HG03378 (cell line): ENCODE measurements at regions not wholly inside any gene's neighbourhood (a gene's known extent, or its start where the extent isn't known, plus 50 kb on each side); places are given as distances from the start of the nearest gene placed in this dataset.

Experiments
- ATAC-seq: cut with Tn5 transposase; IDR thresholded peaks from one replicate; pipeline ENCODE4 v1.9.1; 2021; ENCODE audit warnings: mild to moderate bottlenecking, moderate library complexity; ENCODE audit not compliant: unreplicated experiment

DNA sequence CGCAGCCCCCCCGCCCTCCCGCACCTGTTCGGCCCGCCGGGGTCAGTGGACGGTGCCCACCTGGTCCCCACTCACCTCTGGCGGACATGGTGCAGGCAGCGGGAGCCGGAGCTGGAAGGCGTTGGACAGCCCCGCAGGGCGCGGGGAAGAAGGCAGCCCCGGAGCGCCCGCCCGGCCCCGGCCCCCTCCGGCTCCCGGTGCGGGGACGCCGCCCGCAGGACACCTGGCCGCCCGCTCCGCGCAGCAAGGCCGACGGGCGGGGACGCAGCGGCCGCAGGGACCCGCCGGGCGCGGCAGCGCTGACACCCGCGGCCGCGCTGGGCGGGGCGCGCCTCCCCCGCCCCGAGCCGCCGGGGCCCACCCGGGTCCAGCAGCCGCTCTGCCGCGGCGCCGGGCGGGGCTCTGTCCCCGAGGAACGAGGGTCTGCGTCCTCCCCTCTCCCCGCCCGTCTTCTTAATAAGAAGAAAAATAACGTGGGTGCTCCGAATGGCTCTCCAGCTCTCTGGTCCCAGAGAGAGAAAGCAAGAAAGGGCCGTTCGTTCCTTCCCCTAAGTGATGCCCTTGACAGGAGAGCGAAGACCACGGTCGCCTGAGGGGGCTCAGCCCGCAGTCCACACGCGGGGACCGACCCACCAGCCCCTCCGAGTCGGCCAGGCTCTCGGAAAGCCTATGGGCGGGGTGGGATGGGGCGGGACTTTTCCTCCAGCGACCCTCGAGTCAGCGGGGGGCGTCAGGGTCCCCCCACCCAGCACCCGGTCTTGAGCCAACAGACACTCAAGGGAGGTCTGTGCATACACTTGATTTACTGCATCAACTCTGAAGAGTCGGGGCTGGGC lies 53.4 kb upstream of the FHIP2A start:
- ATAC-seq: no peak

DNA sequence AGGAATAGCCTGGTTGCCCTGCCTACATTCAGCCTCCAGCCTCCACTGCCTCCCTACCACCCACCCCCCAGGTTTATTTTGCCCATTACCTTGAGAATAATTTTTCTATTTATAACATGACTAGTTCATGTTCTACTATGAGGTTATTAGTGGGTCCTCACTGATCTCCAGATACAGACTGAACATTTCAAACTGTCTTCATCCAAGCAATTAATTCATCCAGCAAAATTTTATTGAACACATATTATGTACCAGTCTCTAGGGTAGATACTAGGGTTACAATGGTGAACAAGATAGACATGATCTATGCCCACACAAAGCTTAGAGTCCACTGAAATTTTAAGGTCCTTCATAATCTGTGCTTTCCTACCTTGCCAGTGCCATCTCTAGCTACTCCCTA lies 51.6 kb upstream of the FHIP2A start:
- ATAC-seq: no peak

DNA sequence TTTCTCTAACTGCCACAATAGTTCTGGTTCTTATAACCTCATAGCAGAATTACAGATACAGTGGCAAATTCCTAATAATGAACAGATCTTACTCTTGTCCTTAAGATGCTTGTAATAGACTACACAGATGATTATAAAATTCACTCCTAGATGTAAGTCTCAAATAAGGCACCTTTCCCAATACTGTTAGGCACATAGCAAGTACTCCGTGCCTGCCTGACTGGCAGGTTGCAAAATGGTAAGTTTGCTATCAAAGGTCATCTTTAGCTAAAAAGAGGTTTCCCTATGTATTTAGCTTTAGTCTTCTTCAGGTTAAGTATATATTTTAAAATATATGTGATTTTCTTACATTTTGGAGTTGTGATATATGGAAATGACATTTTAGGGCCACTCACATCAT lies 50.4 kb upstream of the FHIP2A start:
- no peak for ATAC-seq

DNA sequence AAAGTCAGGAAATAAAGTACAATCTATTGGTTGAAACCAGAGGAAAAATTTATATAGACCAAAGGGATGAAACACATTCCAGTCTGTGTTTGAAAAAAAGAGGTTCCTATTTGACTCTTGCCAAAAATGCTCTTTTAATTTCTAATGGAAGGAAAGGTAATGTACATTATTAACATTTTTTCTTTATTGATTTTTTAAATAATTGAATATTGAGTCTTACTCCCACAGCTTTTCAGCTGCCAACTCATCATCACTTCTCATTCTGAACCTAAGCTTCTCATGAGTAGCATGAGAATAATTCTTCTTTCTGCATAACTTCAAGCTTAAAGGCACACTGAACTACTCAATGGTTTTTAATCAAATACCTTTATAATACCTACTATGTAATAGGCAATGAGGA lies 49.8 kb upstream of the FHIP2A start:
- ATAC-seq: no peak
